Fibroblast of pulmonary artery (primary cell): ENCODE measurements at regions not wholly inside any gene's neighbourhood (a gene's known extent, or its start where the extent isn't known, plus 50 kb on each side); places are given as distances from the start of the nearest gene placed in this dataset.
A peak's percentile ranks its signal among the peaks of the same experiment; 100 is the strongest.

Source experiments
- DNase-seq: peaks from one replicate; pipeline ENCODE4 v3.0.0-alpha.2; 2010; ENCODE audit warnings: low read depth
- H3K4me3 ChIP-seq: replicated peaks from 2 replicates; pipeline ENCODE4 v1.5.1; 2011; ENCODE audit warnings: low read depth, mild to moderate bottlenecking, control low read depth, low read length, moderate library complexity
- CTCF ChIP-seq: IDR thresholded peaks from 2 replicates; pipeline ENCODE4 v1.5.1; 2011; ENCODE audit warnings: mild to moderate bottlenecking, control low read depth, low read length, inconsistent platforms; ENCODE audit errors: missing control alignments

- TF ChIP-seq CTCF = no peak
- no peak overlapping the region for H3K4me3 ChIP-seq
- no peak for DNase-seq
Measured at GRCh38 chr2:138853296-138853695, 73.1 kb upstream of the NXPH2 start.

- DNase-seq = peak; percentile 35
- H3K4me3 ChIP-seq = no peak overlapping the region
- peak; percentile 67 for TF ChIP-seq CTCF
Measured at GRCh38 chr2:138846216-138846821, 66.1 kb upstream of the NXPH2 start.

- H3K4me3 ChIP-seq = no peak overlapping the region
- TF ChIP-seq CTCF = no peak
- no peak for DNase-seq
Measured at GRCh38 chr2:138842341-138842740, 62.2 kb upstream of the NXPH2 start.

- no peak for TF ChIP-seq CTCF
- no peak overlapping the region for H3K4me3 ChIP-seq
- DNase-seq = no peak
Measured at GRCh38 chr2:138841459-138841858, 61.3 kb upstream of the NXPH2 start.

- no peak overlapping the region for H3K4me3 ChIP-seq
- TF ChIP-seq CTCF = no peak
- no peak for DNase-seq
Measured at GRCh38 chr2:138838851-138839620, 58.8 kb upstream of the NXPH2 start.

- H3K4me3 ChIP-seq = no peak overlapping the region
- TF ChIP-seq CTCF = no peak
- DNase-seq = no peak
Measured at GRCh38 chr2:138831691-138832090, 51.5 kb upstream of the NXPH2 start.

GRCh38 chr2:138831154-138831553 lies 51.0 kb upstream of the NXPH2 start:
- no peak for TF ChIP-seq CTCF
- no peak overlapping the region for H3K4me3 ChIP-seq
- DNase-seq = no peak
